ENCODE measurements at regions not wholly inside any gene's neighbourhood (a gene's known extent, or its start where the extent isn't known, plus 50 kb on each side); places are given as distances from the start of the nearest gene placed in this dataset.

- no peaks in the 10 kb centered on the region for H3K9me3 Mint-ChIP-seq
- POLR2A ChIA-PET, result no interaction called here
- CTCF ChIA-PET, result no interaction called here
- H3K36me3 Mint-ChIP-seq, result no peaks in the 10 kb centered on the region
- TF ChIP-seq NFYB (CRISPR knock-in tag; conservative IDR thresholded peaks at IDR 0.05; ENCODE audit: low read depth) (no peak), JUN (CRISPR knock-in tag; IDR thresholded peaks at IDR 0.05) (no peak), AFF4 (CRISPR knock-in tag; IDR thresholded peaks at IDR 0.05; ENCODE audit: borderline replicate concordance) (no peak), ZNF532 (CRISPR knock-in tag; IDR thresholded peaks at IDR 0.05; ENCODE audit: borderline replicate concordance) (no peak), FOXP1 (CRISPR knock-in tag; IDR thresholded peaks at IDR 0.05; ENCODE audit: borderline replicate concordance) (no peak), MYBL2 (CRISPR knock-in tag; IDR thresholded peaks at IDR 0.05) (no peak), TP53 (CRISPR knock-in tag; IDR thresholded peaks at IDR 0.05) (no peak)
- ATAC-seq, result no peak
- H3K27me3 Mint-ChIP-seq (ENCODE audit: low read depth), result no peaks in the 10 kb centered on the region
- H3K27ac Mint-ChIP-seq, result no peak overlapping the region
- no peaks in the 10 kb centered on the region for H3K4me1 Mint-ChIP-seq
- no peak overlapping the region for H3K4me3 Mint-ChIP-seq
- no peak for DNase-seq (ENCODE audit: low spot score)
Measured at GRCh38 chr1:214927796-214928195, 154.7 kb upstream of the KCNK2 start.

GRCh38 chr1:214928574-214928973 is 154.0 kb upstream of the KCNK2 start:
- Mint-ChIP-seq H3K36me3 (no peaks in the 10 kb centered on the region), H3K9me3 (no peaks in the 10 kb centered on the region), H3K4me1 (no peaks in the 10 kb centered on the region), H3K27me3 (ENCODE audit: low read depth) (no peaks in the 10 kb centered on the region), H3K27ac (no peak overlapping the region), H3K4me3 (no peak overlapping the region)
- DNase-seq (ENCODE audit: low spot score), result no peak
- no peak for TF ChIP-seq CDX4 (CRISPR knock-in tag; IDR thresholded peaks at IDR 0.05; ENCODE audit: borderline replicate concordance)
- no peak for TF ChIP-seq ATF3 (CRISPR knock-in tag; conservative IDR thresholded peaks at IDR 0.05)
- no peak for TF ChIP-seq SMAD4 (CRISPR knock-in tag; IDR thresholded peaks at IDR 0.05)
- no peak for TF ChIP-seq ATF2 (CRISPR knock-in tag; IDR thresholded peaks at IDR 0.05; ENCODE audit: borderline replicate concordance, low read depth)
- ChIA-PET CTCF (interaction anchor here (0.7 kb wide), 1 partner anchor 72 kb away, joined by 4 read pairs; no protein-coding TSS in a partner anchor), POLR2A (no interaction called here)
- no peak for ATAC-seq

GRCh38 chr1:214933375-214933774 is 149.2 kb upstream of the KCNK2 start:
- no peak overlapping the region for H3K4me3 Mint-ChIP-seq
- H3K9me3 Mint-ChIP-seq, result no peaks in the 10 kb centered on the region
- POLR2A ChIA-PET, result no interaction called here
- H3K4me1 Mint-ChIP-seq, result peaks cover 11% of the 10 kb centered on the region
- H3K27me3 Mint-ChIP-seq (ENCODE audit: low read depth), result no peaks in the 10 kb centered on the region
- no peak for ATAC-seq
- H3K27ac Mint-ChIP-seq, result no peak overlapping the region
- CTCF ChIA-PET, result no interaction called here
- no peak for DNase-seq (ENCODE audit: low spot score)
- H3K36me3 Mint-ChIP-seq, result no peaks in the 10 kb centered on the region
- no peak for TF ChIP-seq MYBL2 (CRISPR knock-in tag; IDR thresholded peaks at IDR 0.05)
- no peak for TF ChIP-seq SMAD4 (CRISPR knock-in tag; IDR thresholded peaks at IDR 0.05)
- TF ChIP-seq ESRRA (CRISPR knock-in tag; IDR thresholded peaks at IDR 0.05; ENCODE audit: borderline replicate concordance), result no peak
- TF ChIP-seq NR2C2 (CRISPR knock-in tag; IDR thresholded peaks at IDR 0.05), result no peak
- TF ChIP-seq EMX1 (CRISPR knock-in tag; IDR thresholded peaks at IDR 0.05), result no peak
- no peak for TF ChIP-seq TEAD4 (CRISPR knock-in tag; IDR thresholded peaks at IDR 0.05)
- TF ChIP-seq ATF6 (CRISPR knock-in tag; IDR thresholded peaks at IDR 0.05), result no peak
- no peak for TF ChIP-seq PRRX2 (CRISPR knock-in tag; IDR thresholded peaks at IDR 0.05)
- TF ChIP-seq NFE2L1 (CRISPR knock-in tag; IDR thresholded peaks at IDR 0.05), result no peak
- no peak for TF ChIP-seq NFYB (CRISPR knock-in tag; conservative IDR thresholded peaks at IDR 0.05; ENCODE audit: low read depth)

Measured in WTC11 (cell line).